Vagina (tissue), 2 donors: ENCODE measurements at regions not wholly inside any gene's neighbourhood (a gene's known extent, or its start where the extent isn't known, plus 50 kb on each side); places are given as distances from the start of the nearest gene placed in this dataset.
"Not testable (repeated sequence)": the region's sequence is repeated elsewhere in the genome, so short reads cannot be mapped to it uniquely, and the experiment has no call there.

Experiments used
- CTCF ChIP-seq, 3 experiments: fragments of 450-650 bp in 2 of 3; fragments of 200-600 bp in 1 of 3; sonication (generic) in 1 of 3; IDR thresholded peaks; one replicate each; pipeline ENCODE4 v1.5.1; 2017 to 2019; ENCODE audit warnings: antibody characterized with exemption in 3 of 3, mild to moderate bottlenecking in 2 of 3, moderate library complexity in 2 of 3
- POLR2A ChIP-seq, 2 donors: fragments of 450-650 bp; IDR thresholded peaks; one replicate each; pipeline ENCODE4 v1.6.1; 2017; ENCODE audit warnings: antibody characterized with exemption in 2 of 2, mild to moderate bottlenecking in 2 of 2, moderate library complexity in 2 of 2

- not testable (repeated sequence) for TF ChIP-seq CTCF, POLR2A (IDR thresholded peaks at IDR 0.05)
Observed at GRCh38 chrX:131893857-131894256, 129.2 kb upstream of the STK26 start.
